ENCODE measurements at regions not wholly inside any gene's neighbourhood (a gene's known extent, or its start where the extent isn't known, plus 50 kb on each side); places are given as distances from the start of the nearest gene placed in this dataset.

DNA sequence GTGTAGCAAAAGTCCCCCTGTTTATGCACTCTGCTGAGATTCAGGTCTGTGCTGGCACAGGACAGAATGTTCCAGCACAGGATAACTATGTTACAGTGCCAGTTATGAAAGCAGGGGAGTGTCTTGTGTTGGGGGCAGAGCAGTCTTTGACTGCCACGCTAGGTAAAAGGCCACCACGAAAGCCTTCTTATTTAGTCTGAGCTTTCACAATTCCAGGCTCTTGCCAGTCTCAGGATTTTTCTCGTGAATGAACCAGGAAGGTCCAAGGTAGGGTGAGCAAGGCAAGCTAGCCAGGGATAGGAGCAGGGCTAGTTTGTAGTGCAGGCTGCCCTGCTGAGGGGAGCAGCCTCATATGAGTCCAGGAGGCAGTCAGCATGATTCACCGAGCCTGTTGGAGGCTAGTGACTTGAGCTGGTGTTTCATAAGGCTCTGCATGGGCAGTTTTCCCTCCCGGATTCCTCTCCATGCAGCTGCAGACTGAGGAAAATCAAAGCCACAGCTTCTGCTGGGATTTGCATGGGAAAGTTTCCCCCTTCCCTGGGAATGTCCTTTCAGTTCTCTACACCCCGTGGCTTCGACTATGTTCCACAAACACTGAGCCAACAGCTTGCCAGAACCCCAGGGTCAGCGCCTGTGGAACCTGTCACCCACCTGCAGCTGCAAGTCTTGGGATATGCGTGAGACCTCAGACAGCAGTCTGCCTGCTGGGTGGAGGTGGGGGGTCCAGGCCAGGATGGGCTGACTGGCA is 112.3 kb downstream of the JCAD start:
- H3K27ac ChIP-seq, result no peak overlapping the region
- TF ChIP-seq ZFX (IDR thresholded peaks at IDR 0.05; ENCODE audit: borderline replicate concordance), result no peak
- TF ChIP-seq, protein P1, sequence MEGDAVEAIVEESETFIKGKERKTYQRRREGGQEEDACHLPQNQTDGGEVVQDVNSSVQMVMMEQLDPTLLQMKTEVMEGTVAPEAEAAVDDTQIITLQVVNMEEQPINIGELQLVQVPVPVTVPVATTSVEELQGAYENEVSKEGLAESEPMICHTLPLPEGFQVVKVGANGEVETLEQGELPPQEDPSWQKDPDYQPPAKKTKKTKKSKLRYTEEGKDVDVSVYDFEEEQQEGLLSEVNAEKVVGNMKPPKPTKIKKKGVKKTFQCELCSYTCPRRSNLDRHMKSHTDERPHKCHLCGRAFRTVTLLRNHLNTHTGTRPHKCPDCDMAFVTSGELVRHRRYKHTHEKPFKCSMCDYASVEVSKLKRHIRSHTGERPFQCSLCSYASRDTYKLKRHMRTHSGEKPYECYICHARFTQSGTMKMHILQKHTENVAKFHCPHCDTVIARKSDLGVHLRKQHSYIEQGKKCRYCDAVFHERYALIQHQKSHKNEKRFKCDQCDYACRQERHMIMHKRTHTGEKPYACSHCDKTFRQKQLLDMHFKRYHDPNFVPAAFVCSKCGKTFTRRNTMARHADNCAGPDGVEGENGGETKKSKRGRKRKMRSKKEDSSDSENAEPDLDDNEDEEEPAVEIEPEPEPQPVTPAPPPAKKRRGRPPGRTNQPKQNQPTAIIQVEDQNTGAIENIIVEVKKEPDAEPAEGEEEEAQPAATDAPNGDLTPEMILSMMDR (IDR thresholded peaks at IDR 0.05), result no peak

DNA sequence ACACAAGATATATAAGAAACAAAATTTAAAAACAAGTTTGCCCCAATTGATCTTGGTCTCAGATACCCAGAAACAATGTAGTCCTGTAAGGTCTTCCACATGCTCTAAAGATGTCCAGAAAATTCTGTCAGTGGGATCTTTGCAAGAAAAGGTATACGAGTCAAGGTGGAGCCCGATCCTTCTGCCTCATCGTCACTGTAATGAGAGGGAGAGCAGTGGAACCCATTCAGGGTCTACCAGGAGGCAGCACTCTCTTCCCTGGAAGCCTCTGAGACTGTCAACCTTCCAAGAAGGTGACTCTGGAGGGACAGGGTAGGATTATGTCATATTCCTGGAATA is 112.8 kb downstream of the JCAD start:
- TF ChIP-seq ZFX (IDR thresholded peaks at IDR 0.05; ENCODE audit: borderline replicate concordance), result no peak
- TF ChIP-seq, protein P1 (IDR thresholded peaks at IDR 0.05), result no peak
- no peak overlapping the region for H3K27ac ChIP-seq

DNA sequence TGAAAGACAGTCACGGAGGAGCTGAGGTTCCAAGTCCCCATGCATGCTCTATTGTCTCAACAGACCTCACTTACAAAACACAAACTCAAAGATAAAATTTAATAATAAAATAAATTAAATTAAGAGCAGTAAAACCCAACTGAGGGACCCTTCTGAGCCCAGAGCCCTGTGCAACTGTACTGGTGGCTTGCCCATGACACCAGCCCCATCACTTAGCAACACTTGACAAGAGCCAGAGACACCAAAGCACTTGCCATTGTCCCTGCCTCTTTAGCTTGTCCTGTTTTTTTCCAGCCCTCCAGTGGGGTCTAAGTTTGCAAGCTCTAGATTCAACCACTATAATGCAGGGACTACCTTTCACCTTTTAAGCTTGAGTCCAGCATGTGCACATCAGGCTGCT is 117.9 kb downstream of the JCAD start:
- H3K27ac ChIP-seq, result no peak overlapping the region
- TF ChIP-seq, protein P1 (IDR thresholded peaks at IDR 0.05), result no peak

DNA sequence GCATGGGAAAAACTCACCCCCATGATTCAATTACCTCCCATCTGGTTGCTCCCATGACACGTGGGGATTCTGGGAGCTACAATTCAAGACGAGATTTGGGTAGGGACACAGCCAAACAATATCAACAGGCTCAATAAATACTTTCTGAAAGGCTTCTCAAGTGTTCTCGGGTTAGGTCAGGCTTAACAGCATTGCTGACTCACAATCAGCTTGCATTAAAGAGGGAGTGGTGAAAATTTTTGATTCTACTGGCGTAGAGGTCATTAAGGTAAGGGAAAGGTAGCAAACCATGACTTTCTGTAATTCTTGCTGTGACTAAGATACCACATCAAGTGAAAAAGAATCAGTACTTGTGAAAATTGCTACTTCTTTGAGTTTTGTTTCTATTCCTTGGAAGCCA is 126.4 kb downstream of the JCAD start:
- no peak overlapping the region for H3K27ac ChIP-seq
- TF ChIP-seq ZFX (IDR thresholded peaks at IDR 0.05; ENCODE audit: borderline replicate concordance), result no peak
- TF ChIP-seq, protein P1 (IDR thresholded peaks at IDR 0.05), result no peak

DNA sequence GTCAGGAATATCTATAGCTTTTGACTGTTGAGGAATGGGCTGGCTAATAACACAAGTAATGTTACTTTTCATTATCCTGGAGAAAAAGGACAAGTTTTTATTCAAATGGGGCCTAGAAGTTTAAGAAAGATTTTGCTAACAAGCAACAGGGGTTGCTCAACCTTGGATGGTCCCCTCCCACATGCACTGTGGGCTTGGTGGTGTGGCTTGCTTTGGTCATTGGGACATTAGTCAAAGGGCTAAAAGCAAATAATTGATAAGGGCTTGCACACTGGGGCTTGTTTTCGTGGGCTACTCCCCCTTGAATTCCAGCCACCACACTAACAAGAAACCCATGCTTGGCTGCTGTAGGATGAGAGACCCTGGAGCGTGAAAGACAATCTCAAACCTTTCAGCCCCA is 127.6 kb downstream of the JCAD start:
- no peak overlapping the region for H3K27ac ChIP-seq
- TF ChIP-seq, protein P1 (IDR thresholded peaks at IDR 0.05), result no peak
- no peak for TF ChIP-seq ZFX (IDR thresholded peaks at IDR 0.05; ENCODE audit: borderline replicate concordance)

DNA sequence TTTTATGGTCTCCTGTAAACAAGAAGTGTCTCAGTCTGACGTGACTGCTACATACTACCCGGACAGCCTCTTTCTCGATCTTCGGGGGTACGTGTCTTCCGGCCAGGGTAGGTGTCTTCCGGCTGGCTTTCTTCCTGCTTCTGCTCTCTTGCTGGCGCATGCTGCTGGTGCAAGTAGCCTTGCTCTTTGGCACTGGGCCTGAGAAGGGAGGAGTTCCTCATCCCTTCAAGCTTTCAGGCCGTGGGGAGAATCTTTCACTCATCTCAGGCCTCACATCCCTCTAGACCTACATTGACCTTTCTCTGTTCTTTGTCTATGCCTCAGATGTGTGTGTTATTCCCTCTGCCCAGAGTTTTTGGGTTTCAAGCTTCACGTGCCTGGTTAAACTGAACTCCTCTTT is 130.4 kb downstream of the JCAD start:
- H3K27ac ChIP-seq, result no peak overlapping the region
- no peak for TF ChIP-seq ZFX (IDR thresholded peaks at IDR 0.05; ENCODE audit: borderline replicate concordance)
- TF ChIP-seq, protein P1 (IDR thresholded peaks at IDR 0.05), result no peak

DNA sequence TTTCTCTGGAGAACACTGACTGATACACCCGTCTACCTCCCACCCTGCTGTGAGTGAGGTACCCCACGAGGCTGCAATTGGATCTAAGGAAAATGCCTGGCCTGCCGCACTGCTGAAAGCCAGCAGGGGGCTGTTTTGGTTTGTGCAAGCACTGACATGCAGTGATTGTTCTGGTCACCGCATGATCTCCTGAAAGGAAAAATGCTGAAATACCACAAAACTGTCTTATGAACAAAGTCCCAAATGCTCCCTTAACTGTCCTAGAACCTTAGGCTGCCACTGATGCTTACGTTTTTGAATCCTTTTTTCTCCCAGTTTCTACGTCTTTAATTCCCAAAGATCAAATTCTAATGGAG is 132.7 kb downstream of the JCAD start:
- no peak overlapping the region for H3K27ac ChIP-seq
- no peak for TF ChIP-seq ZFX (IDR thresholded peaks at IDR 0.05; ENCODE audit: borderline replicate concordance)
- TF ChIP-seq, protein P1 (IDR thresholded peaks at IDR 0.05), result 0 out of 2 replicates have a peak, but pooled peaks have one; percentile 20
